AG09309 (cell line): ENCODE measurements at regions not wholly inside any gene's neighbourhood (a gene's known extent, or its start where the extent isn't known, plus 50 kb on each side); places are given as distances from the start of the nearest gene placed in this dataset.
A peak's percentile ranks its signal among the peaks of the same experiment; 100 is the strongest.

Experiments
- DNase-seq: peaks from one replicate; pipeline ENCODE4 v3.0.0-alpha.2; 2010; ENCODE audit warnings: low read depth
- H3K4me3 ChIP-seq: 2 replicates; pipeline ENCODE4 v1.5.1; 2011; ENCODE audit warnings: mild to moderate bottlenecking, low read depth, low read length, moderate library complexity; ENCODE audit not compliant: control insufficient read depth
- TF ChIP-seq, protein P1 (sequence below): IDR thresholded peaks from 2 replicates; pipeline ENCODE4 v1.5.1; 2011; ENCODE audit warnings: mild to moderate bottlenecking, low read depth, low read length, inconsistent platforms; ENCODE audit not compliant: insufficient read depth, control insufficient read depth; ENCODE audit errors: missing control alignments

GRCh38 chr9:81321551-81321950 lies 367.8 kb downstream of the TLE1 start:
- H3K4me3 ChIP-seq = no peak overlapping the region
- TF ChIP-seq, protein P1, sequence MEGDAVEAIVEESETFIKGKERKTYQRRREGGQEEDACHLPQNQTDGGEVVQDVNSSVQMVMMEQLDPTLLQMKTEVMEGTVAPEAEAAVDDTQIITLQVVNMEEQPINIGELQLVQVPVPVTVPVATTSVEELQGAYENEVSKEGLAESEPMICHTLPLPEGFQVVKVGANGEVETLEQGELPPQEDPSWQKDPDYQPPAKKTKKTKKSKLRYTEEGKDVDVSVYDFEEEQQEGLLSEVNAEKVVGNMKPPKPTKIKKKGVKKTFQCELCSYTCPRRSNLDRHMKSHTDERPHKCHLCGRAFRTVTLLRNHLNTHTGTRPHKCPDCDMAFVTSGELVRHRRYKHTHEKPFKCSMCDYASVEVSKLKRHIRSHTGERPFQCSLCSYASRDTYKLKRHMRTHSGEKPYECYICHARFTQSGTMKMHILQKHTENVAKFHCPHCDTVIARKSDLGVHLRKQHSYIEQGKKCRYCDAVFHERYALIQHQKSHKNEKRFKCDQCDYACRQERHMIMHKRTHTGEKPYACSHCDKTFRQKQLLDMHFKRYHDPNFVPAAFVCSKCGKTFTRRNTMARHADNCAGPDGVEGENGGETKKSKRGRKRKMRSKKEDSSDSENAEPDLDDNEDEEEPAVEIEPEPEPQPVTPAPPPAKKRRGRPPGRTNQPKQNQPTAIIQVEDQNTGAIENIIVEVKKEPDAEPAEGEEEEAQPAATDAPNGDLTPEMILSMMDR = no peak
- DNase-seq = no peak

DNA sequence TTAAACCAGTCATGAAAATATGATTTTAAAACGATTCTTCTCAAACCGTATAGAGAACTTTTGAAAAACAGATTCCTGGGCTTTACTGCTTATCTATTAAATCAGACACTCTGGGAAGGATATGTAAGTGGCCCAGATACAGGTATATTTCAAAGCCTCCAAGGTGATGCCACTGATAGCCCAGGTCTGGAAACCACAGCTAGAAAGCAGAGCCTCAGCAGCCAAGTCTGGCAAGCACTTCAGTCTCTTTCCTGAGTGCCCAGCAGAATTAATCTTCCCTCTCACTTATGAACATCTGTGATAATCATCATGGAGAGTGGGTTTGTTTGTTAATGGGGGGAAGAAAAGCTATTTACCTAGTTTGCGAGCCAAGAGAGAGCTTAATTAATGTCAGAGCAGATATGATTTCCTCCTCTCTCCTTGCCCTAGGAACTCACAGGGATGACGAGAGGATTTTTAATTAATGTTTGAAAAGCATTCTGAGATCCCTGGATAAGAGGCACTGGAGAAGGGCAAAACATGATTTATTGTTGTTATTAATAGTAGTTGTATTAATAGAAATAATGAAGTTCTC lies 368.4 kb downstream of the TLE1 start:
- H3K4me3 ChIP-seq = no peak overlapping the region
- TF ChIP-seq, protein P1 = no peak
- DNase-seq = no peak

DNA sequence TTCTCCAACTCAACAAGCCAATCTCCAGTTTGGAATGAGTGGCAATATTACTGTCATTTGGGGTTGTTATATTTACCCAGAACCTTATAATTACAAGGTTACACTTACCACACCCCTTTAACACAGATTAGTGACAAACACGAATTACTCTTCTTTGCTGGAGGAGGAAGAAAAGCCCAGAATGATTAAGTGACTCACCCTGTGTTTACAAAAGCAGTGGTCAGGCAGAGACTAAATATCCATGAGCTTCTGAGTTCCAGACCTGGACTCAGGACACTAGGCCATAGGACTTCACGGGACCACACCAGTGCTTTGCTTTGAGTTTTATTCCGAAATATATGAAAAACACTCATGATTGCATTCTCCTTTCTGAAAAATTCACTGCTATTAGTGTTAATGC lies 370.8 kb downstream of the TLE1 start:
- DNase-seq = peak; percentile 18
- no peak overlapping the region for H3K4me3 ChIP-seq
- TF ChIP-seq, protein P1 = no peak

- no peak overlapping the region for H3K4me3 ChIP-seq
- peak; percentile 56 for DNase-seq
- TF ChIP-seq, protein P1 = no peak
These were observed 371.4 kb downstream of the TLE1 start for GRCh38 chr9:81317939-81318338.

DNA sequence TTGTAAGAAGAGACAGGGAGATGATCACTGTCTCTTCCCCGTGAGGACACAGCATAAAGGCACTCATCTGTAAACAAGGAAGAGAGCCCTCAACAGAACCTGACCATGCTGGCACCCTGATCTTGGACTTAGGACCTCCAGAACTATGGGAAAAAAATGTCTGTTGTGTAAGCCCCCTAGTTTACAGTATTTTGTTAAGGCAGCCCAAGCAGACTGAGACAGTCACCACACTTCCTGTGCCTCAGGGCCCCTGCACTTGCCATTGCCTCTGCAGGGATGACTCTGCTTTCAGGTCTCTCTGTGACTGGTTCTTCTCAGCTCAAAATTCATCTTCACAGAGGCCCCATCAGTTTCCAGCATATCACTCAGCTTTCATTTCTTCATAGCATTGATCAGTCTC lies 372.1 kb downstream of the TLE1 start:
- DNase-seq = no peak
- H3K4me3 ChIP-seq = no peak overlapping the region
- TF ChIP-seq, protein P1 = no peak

DNA sequence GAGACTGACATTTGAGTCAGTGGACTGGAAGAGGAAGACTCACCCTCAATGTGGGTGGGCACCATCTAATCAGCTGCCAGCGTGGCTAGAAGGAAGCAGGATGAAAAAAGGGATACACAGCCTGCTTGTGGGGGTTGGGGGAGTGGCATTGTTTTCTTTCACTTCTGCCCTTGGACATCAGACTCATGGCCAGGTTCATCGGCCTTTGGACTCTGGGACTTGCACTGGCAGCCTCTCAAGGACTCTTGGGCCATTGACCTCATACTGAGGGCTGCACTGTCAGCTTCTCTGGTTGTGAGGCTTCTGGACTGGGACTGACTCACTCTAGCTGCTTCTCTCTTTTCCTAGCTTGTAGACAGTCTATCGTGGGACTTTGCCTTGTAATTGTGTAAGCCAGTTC lies 374.9 kb downstream of the TLE1 start:
- TF ChIP-seq, protein P1 = no peak
- DNase-seq = no peak
- H3K4me3 ChIP-seq = no peak overlapping the region

DNA sequence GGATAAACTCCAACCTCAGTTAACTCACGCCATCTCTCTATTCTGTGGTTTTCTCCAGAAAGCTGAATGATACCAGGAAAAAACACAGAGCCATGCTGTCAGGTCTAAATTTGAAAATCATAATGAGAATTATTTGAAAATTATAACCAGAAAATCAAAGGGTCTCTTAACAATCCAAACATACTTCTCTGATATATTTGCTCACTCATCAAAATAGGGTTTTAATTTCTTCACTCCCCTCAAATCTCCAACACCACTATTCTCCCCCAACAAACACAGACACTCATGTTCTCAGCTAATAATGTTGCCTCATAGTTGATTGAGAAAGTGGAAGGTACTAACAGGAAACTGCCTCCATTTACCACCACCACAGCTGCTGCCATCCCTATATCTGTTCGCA lies 375.5 kb downstream of the TLE1 start:
- no peak overlapping the region for H3K4me3 ChIP-seq
- TF ChIP-seq, protein P1 = no peak
- no peak for DNase-seq
